ENCODE measurements at regions not wholly inside any gene's neighbourhood (a gene's known extent, or its start where the extent isn't known, plus 50 kb on each side); places are given as distances from the start of the nearest gene placed in this dataset.

- Histone ChIP-seq H3K4me3 (no peak overlapping the region), H3K4me1 (no peaks in the 10 kb centered on the region), H3K27ac (no peak overlapping the region), H3K9me3 (no peaks in the 10 kb centered on the region), H3K36me3 (no peaks in the 10 kb centered on the region), H3K27me3 (no peaks in the 10 kb centered on the region)
- ATAC-seq (no peak), DNase-seq (no peak)
- intact Hi-C loops (cut with DNase I) = no loop called here
- 88 to 89% methylated on average over 16 of the region's 16 CpGs for WGBS, 2 donors
- no peak for TF ChIP-seq CTCF (IDR thresholded peaks at IDR 0.05)
These were observed 434.5 kb downstream of the CCSER2 start for GRCh38 chr10:84762754-84763394.

DNA sequence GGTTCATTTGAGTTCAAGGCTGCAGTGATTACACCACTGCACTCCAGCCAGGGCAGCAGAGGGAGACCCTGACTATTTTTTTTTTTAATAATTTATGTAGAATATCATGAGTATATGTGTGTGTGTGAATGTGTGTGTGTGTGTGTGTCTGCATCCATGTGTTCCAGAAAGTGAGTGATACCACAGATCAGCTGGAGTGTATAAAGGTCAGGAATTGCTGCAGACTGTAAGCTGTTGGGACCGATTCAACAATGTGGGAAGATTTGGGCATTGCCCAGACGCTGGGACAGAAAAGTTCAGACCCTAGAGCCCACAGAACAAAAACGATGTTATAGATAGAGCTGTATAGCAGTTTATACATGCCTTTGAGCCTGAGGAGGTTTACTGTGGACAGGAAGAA lies 435.6 kb downstream of the CCSER2 start:
- no peaks in the 10 kb centered on the region for H3K36me3 ChIP-seq
- no peak for TF ChIP-seq CTCF (IDR thresholded peaks at IDR 0.05)
- H3K9me3 ChIP-seq = no peaks in the 10 kb centered on the region
- no peaks in the 10 kb centered on the region for H3K27me3 ChIP-seq
- no peak overlapping the region for H3K27ac ChIP-seq
- peak in 2 of 8 donors; percentile 28 to 67 for ATAC-seq
- no peak for DNase-seq
- no peak overlapping the region for H3K4me3 ChIP-seq
- WGBS, 2 donors = 28 to 32% methylated on average over 3 of the region's 3 CpGs
- H3K4me1 ChIP-seq = no peaks in the 10 kb centered on the region
- intact Hi-C loops (cut with DNase I) = no loop called here

DNA sequence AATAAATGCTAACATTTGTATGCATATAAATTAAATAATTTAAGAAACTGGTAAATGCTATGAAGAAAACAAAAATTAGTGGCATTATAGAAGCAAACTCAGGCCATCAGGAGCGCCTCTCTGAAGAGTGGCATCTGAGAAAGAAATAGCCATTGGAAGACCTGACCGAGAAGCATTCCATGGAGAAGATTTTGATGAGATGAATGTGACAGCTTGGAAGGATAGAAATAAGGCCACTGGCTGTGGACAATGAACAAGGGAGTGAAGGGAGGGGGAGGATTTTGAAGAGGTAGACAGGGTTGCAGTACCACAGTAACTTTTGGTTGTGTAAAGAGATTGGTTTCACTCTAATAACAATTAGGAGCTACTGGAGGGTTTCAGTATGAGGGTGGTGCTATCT lies 436.7 kb downstream of the CCSER2 start:
- Histone ChIP-seq H3K4me1 (no peaks in the 10 kb centered on the region), H3K27ac (no peak overlapping the region), H3K9me3 (no peaks in the 10 kb centered on the region), H3K36me3 (no peaks in the 10 kb centered on the region), H3K4me3 (no peak overlapping the region), H3K27me3 (no peaks in the 10 kb centered on the region)
- no peak for DNase-seq
- ATAC-seq = no peak
- whole genome bisulfite sequencing, 2 donors = 86 to 94% methylated on average over 2 of the region's 2 CpGs
- TF ChIP-seq CTCF (IDR thresholded peaks at IDR 0.05) = no peak
- intact Hi-C loops (cut with DNase I) = no loop called here

DNA sequence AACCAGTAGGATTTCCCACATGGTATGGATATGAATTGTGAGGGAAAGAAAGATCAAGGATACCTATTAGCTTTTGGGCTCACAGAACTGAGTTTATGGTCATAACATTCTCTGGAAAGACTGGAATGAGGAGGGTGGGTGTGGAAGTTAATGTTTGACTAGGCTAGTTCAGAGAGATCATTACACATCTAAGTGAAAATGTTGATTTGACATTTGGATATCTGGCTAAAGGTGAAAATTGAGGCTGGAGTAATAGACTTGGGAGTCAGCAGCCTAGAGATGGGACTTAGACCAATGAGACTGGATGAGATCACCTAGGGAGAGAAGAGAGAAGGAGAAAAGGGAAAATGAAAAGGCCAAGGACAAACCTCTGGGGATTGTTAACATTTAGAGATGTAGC lies 437.3 kb downstream of the CCSER2 start:
- no peaks in the 10 kb centered on the region for H3K27me3 ChIP-seq

More for the DNA sequence above, 437.3 kb downstream of the CCSER2 start:
- ATAC-seq (no peak), DNase-seq (no peak)
- intact Hi-C loops (cut with DNase I) = no loop called here
- Histone ChIP-seq H3K4me3 (no peak overlapping the region), H3K27ac (no peak overlapping the region), H3K4me1 (no peaks in the 10 kb centered on the region), H3K36me3 (no peaks in the 10 kb centered on the region), H3K9me3 (no peaks in the 10 kb centered on the region)
- TF ChIP-seq CTCF (IDR thresholded peaks at IDR 0.05) = no peak
